Testis (tissue), 2 donors: ENCODE measurements at regions not wholly inside any gene's neighbourhood (a gene's known extent, or its start where the extent isn't known, plus 50 kb on each side); places are given as distances from the start of the nearest gene placed in this dataset.

Source experiments
- DNase-seq: peaks from one replicate; pipeline ENCODE4 v3.0.0-alpha.2; 2019
- H3K27ac ChIP-seq, 2 donors: fragments of 200-600 bp; sonication (generic); one replicate each; pipeline ENCODE4 v1.5.1; 2019
- H3K27me3 ChIP-seq: fragments of 200-600 bp; sonication (generic); one replicate; pipeline ENCODE4 v1.5.1; 2019
- H3K36me3 ChIP-seq: fragments of 200-600 bp; sonication (generic); one replicate; pipeline ENCODE4 v1.5.1; 2017; ENCODE audit warnings: low read depth; ENCODE audit errors: missing control alignments
- H3K4me1 ChIP-seq: fragments of 200-600 bp; sonication (generic); one replicate; pipeline ENCODE4 v1.5.1; 2019
- H3K4me3 ChIP-seq, 2 donors: fragments of 200-600 bp; sonication (generic); one replicate each; pipeline ENCODE4 v1.5.1; 2017 to 2019
- H3K9me3 ChIP-seq: fragments of 200-600 bp; sonication (generic); one replicate; pipeline ENCODE4 v1.5.1; 2017
- CTCF ChIP-seq, 3 experiments: fragments of 450-650 bp in 2 of 3; fragments of 200-600 bp in 1 of 3; sonication (generic) in 1 of 3; IDR thresholded peaks; one replicate each; pipeline ENCODE4 v1.5.1; 2016 to 2019; ENCODE audit warnings: antibody characterized with exemption in 3 of 3, mild to moderate bottlenecking in 2 of 3, moderate library complexity in 1 of 3
- POLR2A ChIP-seq: fragments of 450-650 bp; IDR thresholded peaks from one replicate; pipeline ENCODE4 v1.6.1; 2017; ENCODE audit warnings: antibody characterized with exemption, mild to moderate bottlenecking, moderate library complexity
- WGBS, 2 donors: methylation state at CpG; one replicate each; pipeline ENCODE4 v1.1.5; 2018; 5-methylcytosine and 5-hydroxymethylcytosine counted together
- intact Hi-C: fragments of 100-400 bp; cut with DNase I; formaldehyde crosslinking; loops from one replicate; pipeline ENCODE4 v1.15.1; 2023; ENCODE audit warnings: low total_unique reads

DNA sequence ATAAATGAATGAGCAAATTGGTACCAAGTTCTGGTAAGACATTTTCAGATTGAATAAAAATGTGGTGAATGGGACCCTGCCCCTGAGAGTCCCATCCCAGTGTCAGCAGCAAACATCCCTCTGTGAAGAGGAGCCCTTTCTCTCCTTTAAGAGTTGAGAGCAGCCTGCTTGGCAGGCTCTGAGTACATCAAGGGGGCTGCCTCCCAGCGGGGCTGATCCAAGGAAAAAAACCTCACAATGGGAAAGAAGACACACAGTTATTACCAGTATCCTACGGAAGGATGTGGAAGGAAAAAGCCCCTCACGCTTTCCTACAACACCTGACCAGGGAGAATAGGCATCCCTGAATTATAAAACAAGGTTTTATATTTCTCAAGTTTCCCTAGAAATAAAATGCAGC is 293.8 kb upstream of the B3GAT1 start:
- TF ChIP-seq POLR2A = no peak
- TF ChIP-seq CTCF (IDR thresholded peaks at IDR 0.05) = no peak
- H3K9me3 ChIP-seq = no peaks in the 10 kb centered on the region
- H3K36me3 ChIP-seq = no peaks in the 10 kb centered on the region
- H3K27me3 ChIP-seq = no peaks in the 10 kb centered on the region
- WGBS, 2 donors = 71% methylated on average over 3 of the region's 3 CpGs
- DNase-seq = no peak
- intact Hi-C loops = no loop called here
- H3K27ac ChIP-seq = no peak overlapping the region
- no peaks in the 10 kb centered on the region for H3K4me1 ChIP-seq
- no peak overlapping the region for H3K4me3 ChIP-seq

DNA sequence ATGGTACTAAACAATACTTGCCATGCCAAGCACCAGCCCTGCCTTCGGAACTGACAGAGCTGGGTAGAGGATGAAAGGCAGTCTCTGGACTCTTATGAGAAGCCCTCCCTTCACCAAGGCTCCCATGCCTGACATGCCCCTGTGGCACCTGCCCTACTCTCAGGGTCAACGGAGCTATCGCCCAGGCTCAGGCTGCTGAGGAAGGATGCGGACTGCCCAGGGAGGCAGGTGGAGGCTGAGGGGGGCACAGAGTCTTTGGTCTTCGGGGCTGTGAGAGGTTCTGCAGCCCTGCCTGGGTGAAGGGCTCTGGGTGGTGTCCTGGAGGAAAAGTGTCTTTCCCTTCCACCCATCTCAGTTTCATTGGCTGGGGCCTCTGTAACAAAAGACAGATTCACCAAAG is 290.8 kb upstream of the B3GAT1 start:
- Histone ChIP-seq H3K27me3 (no peaks in the 10 kb centered on the region), H3K27ac (no peak overlapping the region), H3K4me3 (no peak overlapping the region), H3K36me3 (no peaks in the 10 kb centered on the region), H3K4me1 (no peaks in the 10 kb centered on the region), H3K9me3 (no peaks in the 10 kb centered on the region)
- no peak for DNase-seq
- intact Hi-C loops = no loop called here
- no peak for TF ChIP-seq POLR2A
- no peak for TF ChIP-seq CTCF (IDR thresholded peaks at IDR 0.05)
- WGBS, 2 donors = 83 to 93% methylated on average over 5 of the region's 5 CpGs

- WGBS, 2 donors = 45 to 61% methylated on average over 17 to 21 of the region's 21 CpGs
- TF ChIP-seq POLR2A = no peak
- TF ChIP-seq CTCF (IDR thresholded peaks at IDR 0.05) = no peak
- H3K4me1 ChIP-seq = no peaks in the 10 kb centered on the region
- no peaks in the 10 kb centered on the region for H3K36me3 ChIP-seq
- H3K9me3 ChIP-seq = no peaks in the 10 kb centered on the region
- no peaks in the 10 kb centered on the region for H3K27me3 ChIP-seq
- H3K4me3 ChIP-seq = no peak overlapping the region
- no peak overlapping the region for H3K27ac ChIP-seq
- peak; percentile 60 for DNase-seq
- intact Hi-C loops = no loop called here
These were observed 289.6 kb upstream of the B3GAT1 start for GRCh38 chr11:134701564-134702165.

- intact Hi-C loops = no loop called here
- Histone ChIP-seq H3K27me3 (no peaks in the 10 kb centered on the region), H3K27ac (no peak overlapping the region), H3K4me1 (no peaks in the 10 kb centered on the region), H3K9me3 (no peaks in the 10 kb centered on the region), H3K36me3 (no peaks in the 10 kb centered on the region), H3K4me3 (no peak overlapping the region)
- WGBS, 2 donors = 85 to 94% methylated on average over 7 of the region's 7 CpGs
- TF ChIP-seq CTCF (IDR thresholded peaks at IDR 0.05) (no peak), POLR2A (no peak)
- no peak for DNase-seq
These were observed 288.1 kb upstream of the B3GAT1 start for GRCh38 chr11:134700101-134700640.

GRCh38 chr11:134696455-134696854 is 284.4 kb upstream of the B3GAT1 start:
- no peak for DNase-seq
- Histone ChIP-seq H3K9me3 (no peaks in the 10 kb centered on the region), H3K36me3 (no peaks in the 10 kb centered on the region), H3K4me3 (no peak overlapping the region), H3K4me1 (no peaks in the 10 kb centered on the region), H3K27me3 (no peaks in the 10 kb centered on the region), H3K27ac (no peak overlapping the region)
- no peak for TF ChIP-seq CTCF (IDR thresholded peaks at IDR 0.05)
- TF ChIP-seq POLR2A = no peak
- intact Hi-C loops = no loop called here
- 67 to 68% methylated on average over 2 to 4 of the region's 4 CpGs for WGBS, 2 donors
